ENCODE measurements at regions not wholly inside any gene's neighbourhood (a gene's known extent, or its start where the extent isn't known, plus 50 kb on each side); places are given as distances from the start of the nearest gene placed in this dataset.
A peak's percentile ranks its signal among the peaks of the same experiment; 100 is the strongest.

DNA sequence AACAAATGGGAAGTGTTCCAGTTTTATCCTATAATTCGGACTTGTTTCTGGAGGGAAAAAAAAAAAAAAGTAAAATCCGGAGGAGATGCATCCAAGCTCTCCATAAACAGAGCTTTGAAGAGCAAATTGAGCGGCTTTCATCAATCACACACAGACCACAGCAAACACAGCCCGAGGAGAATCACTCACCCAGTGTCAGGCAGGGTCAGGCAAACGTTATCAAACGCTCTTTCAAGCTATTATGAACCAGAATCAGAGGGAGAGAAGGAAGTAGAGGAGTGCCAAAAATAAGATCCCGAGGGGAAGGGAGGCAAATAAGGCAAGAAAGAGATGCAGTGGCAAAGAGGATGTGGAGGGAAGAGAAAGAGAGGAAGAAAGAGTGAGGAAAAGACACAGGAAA lies 188.3 kb upstream of the CAMK1G start:
- DNase-seq (no peak), ATAC-seq (no peak)
- H3K4me3 ChIP-seq, result no peak overlapping the region
- intact Hi-C loops (cut with DNase I), result no loop called here
- TF ChIP-seq, protein P1, sequence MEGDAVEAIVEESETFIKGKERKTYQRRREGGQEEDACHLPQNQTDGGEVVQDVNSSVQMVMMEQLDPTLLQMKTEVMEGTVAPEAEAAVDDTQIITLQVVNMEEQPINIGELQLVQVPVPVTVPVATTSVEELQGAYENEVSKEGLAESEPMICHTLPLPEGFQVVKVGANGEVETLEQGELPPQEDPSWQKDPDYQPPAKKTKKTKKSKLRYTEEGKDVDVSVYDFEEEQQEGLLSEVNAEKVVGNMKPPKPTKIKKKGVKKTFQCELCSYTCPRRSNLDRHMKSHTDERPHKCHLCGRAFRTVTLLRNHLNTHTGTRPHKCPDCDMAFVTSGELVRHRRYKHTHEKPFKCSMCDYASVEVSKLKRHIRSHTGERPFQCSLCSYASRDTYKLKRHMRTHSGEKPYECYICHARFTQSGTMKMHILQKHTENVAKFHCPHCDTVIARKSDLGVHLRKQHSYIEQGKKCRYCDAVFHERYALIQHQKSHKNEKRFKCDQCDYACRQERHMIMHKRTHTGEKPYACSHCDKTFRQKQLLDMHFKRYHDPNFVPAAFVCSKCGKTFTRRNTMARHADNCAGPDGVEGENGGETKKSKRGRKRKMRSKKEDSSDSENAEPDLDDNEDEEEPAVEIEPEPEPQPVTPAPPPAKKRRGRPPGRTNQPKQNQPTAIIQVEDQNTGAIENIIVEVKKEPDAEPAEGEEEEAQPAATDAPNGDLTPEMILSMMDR (IDR thresholded peaks at IDR 0.05), result no peak
- H3K4me1 ChIP-seq, result peaks cover 6 to 21% of the 10 kb centered on the region in 2 donors
- no peaks in the 10 kb centered on the region for H3K9me3 ChIP-seq
- H3K27me3 ChIP-seq, result no peaks in the 10 kb centered on the region
- H3K27ac ChIP-seq, result no peak overlapping the region
- no peaks in the 10 kb centered on the region for H3K36me3 ChIP-seq

DNA sequence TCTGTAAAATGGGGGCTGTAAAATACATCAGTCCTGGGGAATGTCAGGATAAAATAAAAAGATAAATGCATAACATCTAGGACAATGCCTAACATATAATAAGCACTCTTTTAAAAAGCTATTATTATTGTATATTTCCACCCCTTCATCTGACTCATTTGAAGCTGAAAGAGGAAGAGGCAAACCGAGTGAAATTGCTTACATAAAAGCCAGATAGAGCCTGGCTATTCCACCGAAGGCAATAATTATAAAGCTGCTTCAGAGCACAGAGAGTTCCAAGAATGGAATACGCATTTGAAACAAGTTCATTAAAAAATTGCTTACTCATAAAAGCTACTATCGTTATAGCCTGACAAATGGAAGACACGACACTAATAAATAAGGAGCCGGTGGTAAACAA lies 186.1 kb upstream of the CAMK1G start:
- Histone ChIP-seq H3K4me3 (no peak overlapping the region), H3K36me3 (no peaks in the 10 kb centered on the region), H3K4me1 (peaks cover 6 to 21% of the 10 kb centered on the region in 2 donors), H3K27ac (no peak overlapping the region), H3K27me3 (no peaks in the 10 kb centered on the region), H3K9me3 (no peaks in the 10 kb centered on the region)
- intact Hi-C loops (cut with DNase I), result no loop called here
- TF ChIP-seq, protein P1 (IDR thresholded peaks at IDR 0.05), result no peak
- DNase-seq (no peak), ATAC-seq (no peak)

DNA sequence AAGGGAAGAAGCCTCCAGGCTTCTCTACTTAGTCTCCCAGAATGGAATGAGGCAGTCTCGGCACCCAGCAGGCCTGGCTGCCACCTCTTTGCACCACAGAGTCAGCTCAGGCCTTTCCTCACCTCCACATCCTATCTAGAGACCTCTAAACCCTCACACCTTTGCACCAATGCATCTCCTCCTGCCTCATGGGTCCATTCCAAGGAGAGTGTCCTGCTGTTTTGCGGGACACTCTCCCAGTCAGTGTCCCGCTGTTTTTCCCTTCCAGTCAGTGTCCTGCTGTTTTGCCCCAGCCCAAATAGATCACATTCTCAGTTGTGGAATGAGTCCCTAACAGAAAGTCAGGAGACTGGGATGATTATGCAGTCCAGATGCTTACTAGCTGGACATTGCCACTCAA lies 185.6 kb upstream of the CAMK1G start:
- Histone ChIP-seq H3K27me3 (no peaks in the 10 kb centered on the region), H3K27ac (peak overlapping the region in 1 of 2 donors; percentile 31), H3K9me3 (no peaks in the 10 kb centered on the region), H3K4me1 (peaks cover 6 to 21% of the 10 kb centered on the region in 2 donors), H3K36me3 (no peaks in the 10 kb centered on the region), H3K4me3 (no peak overlapping the region)
- DNase-seq, result no peak
- no peak for ATAC-seq
- intact Hi-C loops (cut with DNase I), result no loop called here
- TF ChIP-seq, protein P1 (IDR thresholded peaks at IDR 0.05), result no peak

DNA sequence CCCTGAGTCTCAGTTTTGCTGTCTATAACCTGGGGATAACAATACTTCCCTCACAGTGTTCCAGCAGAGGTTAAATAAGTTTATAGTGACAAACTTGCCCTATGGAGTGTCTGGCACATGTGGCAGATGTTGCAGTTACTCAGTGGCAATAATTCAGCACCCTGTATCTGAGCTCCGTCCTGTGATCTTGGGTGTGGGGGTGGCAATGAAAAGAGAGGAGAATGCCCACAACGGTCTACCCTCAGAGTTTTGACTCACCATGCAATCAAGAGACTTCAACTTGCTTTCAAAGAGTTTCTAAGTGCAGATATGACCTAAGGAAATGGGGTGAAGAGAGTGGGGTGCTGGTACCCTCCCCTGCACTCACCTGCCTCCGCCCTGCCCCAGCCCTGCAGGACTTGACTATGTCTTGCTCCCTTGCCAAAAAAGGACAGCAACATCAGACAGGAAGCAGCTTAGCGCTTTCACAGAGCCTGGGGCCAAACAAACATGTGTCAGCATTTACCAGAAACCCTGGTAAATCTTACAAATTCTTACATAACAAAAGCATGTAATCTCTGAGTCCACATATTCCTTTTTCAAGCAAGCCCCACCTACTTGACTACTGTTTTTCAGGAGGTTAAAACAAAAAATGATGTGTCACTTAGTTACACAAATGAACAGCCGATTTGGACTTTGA lies 185.1 kb upstream of the CAMK1G start:
- intact Hi-C loops (cut with DNase I), result no loop called here
- Histone ChIP-seq H3K27me3 (peaks cover 0 to 5% of the 10 kb centered on the region in 2 donors), H3K27ac (peak overlapping the region in 1 of 2 donors; percentile 31), H3K36me3 (no peaks in the 10 kb centered on the region), H3K9me3 (no peaks in the 10 kb centered on the region), H3K4me3 (no peak overlapping the region), H3K4me1 (peaks cover 6 to 21% of the 10 kb centered on the region in 2 donors)
- ATAC-seq, result peak; percentile 70
- peak in 3 of 4 donors; percentile 9 to 40 (median 16) for DNase-seq
- TF ChIP-seq, protein P1 (IDR thresholded peaks at IDR 0.05), result no peak

DNA sequence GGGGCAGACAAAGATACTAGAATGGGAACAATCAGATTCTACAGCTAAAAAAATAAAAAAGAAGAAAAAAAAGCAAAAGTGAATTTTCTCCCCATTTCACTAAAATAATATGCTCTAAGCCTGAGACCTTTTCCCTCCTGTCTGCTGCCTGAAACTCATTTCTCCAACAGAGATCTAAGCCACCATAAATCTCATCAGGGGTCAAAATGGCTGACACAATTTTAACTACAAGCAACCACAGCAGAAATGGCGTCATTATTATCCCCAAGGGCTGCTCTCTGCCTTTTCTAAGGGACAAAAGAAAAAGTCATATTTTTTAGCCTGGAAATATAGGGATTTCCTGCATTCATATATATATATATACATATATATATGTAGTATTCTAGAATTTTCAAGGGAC lies 183.7 kb upstream of the CAMK1G start:
- ATAC-seq, result no peak
- peaks cover 6 to 21% of the 10 kb centered on the region in 2 donors for H3K4me1 ChIP-seq

More for the DNA sequence above, 183.7 kb upstream of the CAMK1G start:
- Histone ChIP-seq H3K9me3 (no peaks in the 10 kb centered on the region), H3K36me3 (no peaks in the 10 kb centered on the region), H3K4me3 (no peak overlapping the region), H3K27me3 (peaks cover 0 to 10% of the 10 kb centered on the region in 2 donors), H3K27ac (no peak overlapping the region)
- TF ChIP-seq, protein P1 (IDR thresholded peaks at IDR 0.05), result no peak
- intact Hi-C loops (cut with DNase I), result no loop called here
- DNase-seq, result no peak

Measured in left lung (tissue), 4 donors.